Sciatic nerve (tissue), 2 donors: ENCODE measurements at regions not wholly inside any gene's neighbourhood (a gene's known extent, or its start where the extent isn't known, plus 50 kb on each side); places are given as distances from the start of the nearest gene placed in this dataset.
"Not testable (repeated sequence)": the region's sequence is repeated elsewhere in the genome, so short reads cannot be mapped to it uniquely, and the experiment has no call there.

ENCODE experiments used
- ATAC-seq: fragments of 200-7000 bp; cut with Tn5 transposase; one replicate; pipeline ENCODE4 v1.9.1; 2020; ENCODE audit warnings: mild to moderate bottlenecking, moderate library complexity
- DNase-seq: peaks from one replicate; pipeline ENCODE4 v3.0.0-alpha.2; 2020; ENCODE audit warnings: low spot score
- intact Hi-C: fragments of 100-400 bp; cut with DNase I; formaldehyde crosslinking; loops from one replicate; pipeline ENCODE4 v1.14.2; 2022
- donor health status: DM: no; HTN: no; CAD: no.
- donor health status: DM: no; HTN: no; CAD: no.

DNA sequence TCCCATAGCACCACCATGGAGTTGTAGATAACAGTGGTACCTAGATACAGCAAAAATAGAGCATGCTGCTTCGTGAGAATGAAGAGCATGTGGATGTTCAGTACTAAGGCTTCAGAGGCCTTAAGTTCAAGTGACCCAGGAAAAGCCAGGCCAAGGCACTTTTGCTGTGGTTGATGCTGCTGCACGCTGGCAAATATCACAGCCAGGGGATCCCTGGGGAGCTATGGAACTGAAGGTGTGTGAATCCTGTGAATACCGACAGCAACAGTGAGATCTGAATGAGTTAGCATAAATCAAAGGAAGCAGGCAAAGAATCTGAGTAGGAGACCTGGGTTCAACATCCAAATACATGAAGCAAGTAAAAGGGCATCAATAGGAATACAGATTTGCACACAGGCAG, 158.6 kb upstream of the THUMPD2 start:
- DNase-seq (no peak), ATAC-seq (no peak)
- intact Hi-C loops: no loop called here

GRCh38 chr2:39934851-39935250, 155.8 kb upstream of the THUMPD2 start:
- intact Hi-C loops: no loop called here
- DNase-seq (no peak), ATAC-seq (no peak)

DNA sequence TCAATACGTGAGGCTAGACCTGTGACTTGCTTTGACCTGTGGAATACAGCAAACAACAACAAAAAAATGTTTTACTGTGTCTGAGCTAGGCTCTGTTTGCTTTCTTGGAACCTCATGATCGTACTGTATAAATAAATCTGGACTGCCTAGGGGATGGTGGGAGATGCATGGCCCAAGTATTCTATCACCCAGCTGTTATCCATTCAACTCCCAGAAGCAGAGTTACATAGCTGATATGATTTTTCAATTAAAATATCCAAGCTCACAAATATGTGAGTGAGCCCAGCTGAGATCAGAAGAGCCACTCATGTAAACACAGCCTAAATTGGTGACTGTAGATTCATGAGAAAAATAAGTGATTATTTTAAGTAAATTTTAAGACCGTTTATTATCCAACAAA, 154.1 kb upstream of the THUMPD2 start:
- DNase-seq (no peak), ATAC-seq (no peak)
- intact Hi-C loops: no loop called here

GRCh38 chr2:39932198-39932597, 153.1 kb upstream of the THUMPD2 start:
- ATAC-seq (no peak), DNase-seq (no peak)
- intact Hi-C loops: no loop called here

DNA sequence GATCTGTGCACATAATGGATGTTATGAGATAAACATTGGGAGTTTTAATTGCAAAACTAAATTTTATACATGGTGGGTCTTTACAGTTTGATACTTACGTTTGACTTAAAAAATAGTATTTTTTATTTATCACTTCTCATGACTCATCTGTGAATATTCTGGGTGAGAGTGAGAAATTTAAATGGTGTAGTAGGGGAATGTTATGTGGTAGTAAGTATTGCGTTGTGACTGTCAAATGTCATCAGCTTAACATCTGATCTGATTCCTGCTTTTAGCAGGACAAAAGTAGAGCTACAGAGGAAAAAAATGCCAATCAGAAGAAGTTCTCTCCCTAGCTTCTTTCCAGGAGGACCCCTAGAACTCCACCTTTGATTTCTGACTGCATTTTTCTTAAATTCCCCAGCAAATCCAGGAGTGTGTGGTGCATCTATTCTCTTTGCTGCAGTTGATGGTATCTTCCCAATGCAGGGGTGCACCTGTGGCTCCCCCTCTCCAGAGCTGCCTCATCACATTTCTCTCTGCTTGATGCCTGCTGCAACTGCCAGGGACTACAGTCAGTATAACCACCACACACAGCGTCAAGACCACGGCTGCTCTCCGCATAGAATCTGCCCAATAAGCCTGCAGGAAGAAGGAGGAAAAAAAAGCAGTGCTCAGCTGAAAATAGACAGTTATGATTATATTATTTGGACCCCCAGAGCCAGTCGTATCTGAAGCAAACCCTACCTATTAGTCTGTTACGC, 151.3 kb upstream of the THUMPD2 start:
- ATAC-seq: no peak

DNA sequence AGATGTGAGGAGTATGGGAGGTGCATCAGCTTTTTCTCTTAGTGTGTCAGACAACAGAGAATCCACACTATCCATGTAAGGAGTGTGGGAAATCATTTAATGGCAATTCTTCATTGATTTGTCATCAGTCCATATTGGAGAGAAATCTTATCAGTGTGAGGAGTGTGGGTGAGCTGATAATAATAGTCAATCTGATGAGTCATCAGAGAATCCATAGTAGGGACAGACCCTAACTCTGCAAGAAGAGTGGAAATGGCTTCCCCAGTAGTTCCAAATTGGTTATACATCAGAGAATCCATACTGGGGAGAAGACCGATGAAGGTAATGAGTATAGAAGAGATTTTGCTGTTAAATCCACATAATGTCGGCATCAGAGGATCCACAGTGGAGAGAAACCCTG, 150.5 kb upstream of the THUMPD2 start:
- intact Hi-C loops: no loop called here
- ATAC-seq (no peak), DNase-seq (no peak)

More for the DNA sequence above, 151.3 kb upstream of the THUMPD2 start:
- no peak for DNase-seq
- intact Hi-C loops: no loop called here

- intact Hi-C loops: no loop called here
- ATAC-seq (no peak), DNase-seq (no peak)
Measured at GRCh38 chr2:39925312-39925711, 146.3 kb upstream of the THUMPD2 start.

DNA sequence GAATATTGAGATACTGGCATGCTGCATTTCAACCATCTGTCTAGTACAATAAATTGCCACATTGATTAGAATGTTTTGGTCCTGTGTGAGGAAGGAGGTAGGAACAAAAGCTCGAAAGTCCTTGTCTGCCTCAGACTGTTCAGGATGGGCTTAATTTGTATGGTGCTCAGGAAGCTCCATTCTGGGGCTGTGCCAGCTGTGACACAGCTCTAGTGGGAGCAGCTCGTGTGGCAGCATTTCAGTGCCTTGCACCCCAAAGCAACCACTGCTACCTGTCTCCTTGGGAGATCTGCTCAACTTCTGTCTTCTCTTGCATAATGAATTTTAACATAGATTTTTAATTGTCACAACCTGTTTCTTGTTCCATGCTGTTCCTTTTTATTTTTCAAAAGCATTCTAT, 144.4 kb upstream of the THUMPD2 start:
- intact Hi-C loops: no loop called here
- no peak for ATAC-seq

GRCh38 chr2:39922679-39923405, 143.8 kb upstream of the THUMPD2 start:
- DNase-seq (no peak), ATAC-seq (no peak)
- intact Hi-C loops: no loop called here

More for the DNA sequence above, 144.4 kb upstream of the THUMPD2 start:
- DNase-seq: no peak

DNA sequence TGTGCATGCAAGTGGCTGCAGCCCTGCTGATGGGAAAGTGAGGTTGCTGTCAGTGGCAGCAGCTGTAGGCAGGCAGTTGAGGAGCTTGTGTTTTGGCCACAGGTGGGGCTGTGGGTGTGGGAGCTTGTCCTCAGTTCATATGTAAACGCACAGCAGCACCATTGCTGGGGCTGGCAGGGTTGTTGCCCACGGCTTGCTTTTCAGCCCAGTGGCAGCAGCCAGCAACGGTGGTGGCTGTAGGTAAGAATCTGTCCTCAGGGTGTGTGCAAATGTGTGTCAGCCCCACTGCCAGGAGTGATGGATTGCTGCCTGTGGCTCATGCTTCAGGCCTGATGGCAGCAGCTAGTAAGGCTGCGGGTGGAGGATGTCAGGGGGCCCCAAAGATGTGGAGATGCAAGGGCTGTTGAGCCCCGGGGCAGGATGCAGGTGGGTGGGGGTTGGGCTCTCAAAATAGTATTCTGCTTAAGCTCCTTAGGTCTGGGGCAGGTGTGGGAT, 141.3 kb upstream of the THUMPD2 start:
- no peak for ATAC-seq
- DNase-seq: no peak
- intact Hi-C loops: no loop called here

DNA sequence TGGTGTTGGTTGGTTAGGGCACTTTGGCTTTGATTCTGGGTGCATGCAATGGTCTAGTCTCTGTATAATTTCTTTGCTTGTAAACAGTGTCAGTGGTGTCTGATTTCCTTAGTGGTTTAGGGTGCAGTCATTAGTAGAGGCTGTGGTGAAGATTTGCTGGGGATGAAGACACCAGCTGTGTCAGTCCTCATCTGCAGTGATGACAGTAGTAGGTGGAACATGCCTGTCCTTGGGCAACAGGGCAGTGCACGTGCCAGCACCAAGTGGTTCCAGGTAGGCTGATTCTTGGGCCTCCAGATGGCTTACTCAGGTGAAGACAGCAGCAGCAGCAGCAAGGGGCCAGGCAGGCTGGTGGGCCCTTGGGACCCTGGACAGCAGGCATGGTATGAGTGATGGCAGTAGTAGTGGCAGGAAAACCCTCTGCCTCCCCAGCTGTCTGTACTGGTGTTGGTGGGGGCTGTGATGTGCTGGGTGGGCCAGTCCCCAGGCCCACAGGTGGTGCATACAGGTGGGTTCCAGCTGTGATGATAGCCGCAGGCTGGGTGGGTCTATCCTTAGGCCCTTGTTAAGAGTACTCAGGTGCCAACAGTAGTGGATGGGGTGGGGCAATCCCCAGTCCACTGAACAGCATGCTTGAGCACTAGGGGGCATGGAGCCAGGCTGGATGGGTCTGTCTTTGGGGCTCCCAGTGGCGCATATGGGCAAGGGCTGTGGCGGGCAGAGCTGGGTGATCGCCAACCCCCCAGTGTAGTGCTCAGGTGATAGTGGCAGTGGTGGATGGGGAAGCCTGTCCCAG, 140.7 kb upstream of the THUMPD2 start:
- ATAC-seq (peak; percentile 24), DNase-seq (no peak)
- intact Hi-C loops: no loop called here

DNA sequence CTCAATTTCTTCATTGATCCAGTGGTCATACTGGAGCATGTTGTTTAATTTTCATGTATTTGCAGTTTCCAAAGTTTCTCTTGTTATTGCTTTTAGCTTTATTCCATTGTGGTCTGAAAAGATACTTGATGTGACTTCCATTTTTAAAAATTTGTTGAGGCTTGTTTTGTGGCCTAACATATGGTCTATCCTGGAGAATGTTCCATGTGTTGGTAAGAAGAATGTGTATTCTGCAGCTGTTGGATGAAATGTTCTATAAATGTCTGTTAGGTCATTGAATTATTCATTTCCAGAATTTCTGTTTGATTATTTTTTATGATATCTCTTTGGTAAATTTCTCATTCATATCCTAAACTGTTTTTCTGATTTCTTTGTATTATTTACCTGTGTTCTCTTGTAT, 139.8 kb upstream of the THUMPD2 start:
- no peak for ATAC-seq
- intact Hi-C loops: no loop called here
- DNase-seq: no peak

- DNase-seq, ATAC-seq, intact Hi-C loops: not testable (repeated sequence)
Measured at GRCh38 chr2:39917371-39917770, 138.3 kb upstream of the THUMPD2 start.

DNA sequence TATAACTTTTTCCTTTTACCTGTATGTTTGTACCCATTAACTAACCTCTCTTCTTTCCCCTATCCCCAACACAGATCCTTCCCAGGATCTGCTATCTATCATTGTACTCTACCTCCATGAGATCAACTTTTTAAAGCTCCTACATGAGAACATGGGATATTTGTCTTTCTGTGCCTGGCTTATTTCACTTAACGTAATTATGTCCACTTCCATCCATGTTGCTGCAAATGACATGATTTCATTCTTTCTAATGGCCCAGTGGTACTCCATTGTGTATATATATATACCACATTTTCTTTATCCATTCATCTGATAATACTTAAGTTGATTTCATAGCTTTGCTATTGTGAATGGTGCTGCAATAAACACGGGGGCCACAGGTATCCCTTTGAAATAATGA, 135.9 kb upstream of the THUMPD2 start:
- intact Hi-C loops: no loop called here
- DNase-seq: no peak
- no peak for ATAC-seq

GRCh38 chr2:39913648-39914461, 134.8 kb upstream of the THUMPD2 start:
- peak; percentile 76 for ATAC-seq
- intact Hi-C loops: no loop called here
- no peak for DNase-seq

DNA sequence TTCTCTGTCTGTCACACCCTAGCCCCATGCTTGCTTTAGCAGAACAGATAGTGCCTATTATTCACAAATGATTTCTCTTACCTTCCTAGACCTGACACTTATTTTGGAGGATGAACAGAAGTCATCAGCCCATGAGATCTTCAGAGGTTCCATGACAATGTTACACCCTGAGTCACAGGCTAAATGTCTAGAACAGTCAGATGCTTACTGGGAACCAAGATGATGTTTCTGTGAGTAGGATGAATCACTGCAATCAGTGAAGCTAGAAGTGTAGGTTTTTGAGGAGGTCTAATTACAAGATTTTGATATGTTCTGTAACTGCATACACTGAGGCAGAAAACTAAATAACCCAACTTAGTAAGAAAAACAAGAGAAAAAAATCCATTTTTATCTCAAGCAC, 123.0 kb upstream of the THUMPD2 start:
- ATAC-seq: no peak

GRCh38 chr2:39898934-39899333, 119.9 kb upstream of the THUMPD2 start:
- ATAC-seq: no peak
- no peak for DNase-seq
- intact Hi-C loops: no loop called here

More for the DNA sequence above, 123.0 kb upstream of the THUMPD2 start:
- no peak for DNase-seq
- intact Hi-C loops: no loop called here

- no peak for DNase-seq
- intact Hi-C loops: no loop called here
- no peak for ATAC-seq
Measured at GRCh38 chr2:39897273-39897672, 118.2 kb upstream of the THUMPD2 start.

- ATAC-seq: no peak
- DNase-seq: no peak
- intact Hi-C loops: no loop called here
Measured at GRCh38 chr2:39894082-39894481, 115.0 kb upstream of the THUMPD2 start.
